ENCODE measurements at regions not wholly inside any gene's neighbourhood (a gene's known extent, or its start where the extent isn't known, plus 50 kb on each side); places are given as distances from the start of the nearest gene placed in this dataset.

DNA sequence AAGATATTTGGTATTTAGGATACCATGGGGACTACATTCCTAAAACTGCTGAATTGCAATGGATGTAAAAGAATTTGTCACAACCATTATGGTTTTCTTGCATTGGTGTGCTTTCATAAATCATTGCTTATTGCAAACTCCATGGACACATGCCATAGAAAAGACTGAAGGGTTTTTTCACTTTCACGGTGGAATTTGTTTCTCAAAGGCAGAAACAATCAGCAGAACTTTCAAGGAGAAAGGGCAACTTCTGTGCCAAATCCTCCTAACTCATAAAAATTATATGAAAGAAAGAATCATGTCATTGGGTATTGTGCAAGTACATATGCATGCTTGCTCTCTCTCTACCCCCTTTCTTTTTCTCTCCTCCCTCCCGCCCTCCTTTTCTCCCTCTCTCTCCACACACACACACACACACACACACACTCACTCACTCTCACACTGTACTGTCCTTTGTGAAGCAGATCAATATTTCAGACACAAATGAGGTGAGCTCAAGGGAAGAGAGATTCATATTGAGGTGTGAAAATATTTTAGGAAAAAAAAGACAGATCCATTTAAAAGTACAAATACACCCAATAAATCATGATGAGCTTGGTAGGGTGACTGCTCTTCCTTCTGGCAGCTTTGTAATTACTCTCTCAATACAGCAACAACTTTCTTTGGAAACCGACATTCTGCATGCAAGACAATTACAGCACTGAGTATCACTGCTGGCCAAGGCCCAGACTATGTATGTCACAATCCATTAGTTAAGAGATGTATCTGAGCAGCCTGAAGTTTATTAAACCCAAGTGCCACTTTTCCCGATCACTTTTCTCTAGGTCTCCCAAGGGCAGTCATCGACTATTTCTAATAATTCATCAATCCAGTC is 492.6 kb downstream of the TUSC7 start:
- DNase-seq: no peak

- DNase-seq: no peak
These were observed 507.8 kb downstream of the TUSC7 start for GRCh38 chr3:117217355-117217754.

DNA sequence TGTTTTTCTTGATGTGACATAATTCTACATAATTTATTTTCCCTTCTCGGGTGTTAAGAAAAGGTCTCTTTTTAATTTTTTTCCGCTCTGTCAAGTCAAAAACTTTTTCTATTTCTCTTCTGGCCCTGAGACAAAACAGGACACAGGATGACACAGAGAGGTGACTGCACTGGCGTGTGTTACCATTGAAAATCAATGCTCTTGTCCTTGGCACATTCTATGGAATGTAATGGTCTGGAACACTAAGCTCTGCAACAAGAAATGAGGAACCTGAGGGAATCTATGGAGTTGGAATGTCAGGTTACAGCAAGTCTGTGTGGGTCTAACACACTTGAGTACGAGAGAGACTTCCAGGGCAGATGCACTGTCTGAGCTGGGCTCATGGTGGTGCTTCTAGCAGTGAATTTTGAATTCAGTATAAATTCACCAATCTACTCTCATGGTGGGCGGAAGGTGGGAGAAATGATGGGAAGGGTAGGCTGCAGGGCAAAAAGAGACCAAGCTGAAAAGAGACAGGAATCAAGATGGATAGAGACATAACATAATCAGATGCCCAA is 508.3 kb downstream of the TUSC7 start:
- peak; percentile 27 for DNase-seq

DNA sequence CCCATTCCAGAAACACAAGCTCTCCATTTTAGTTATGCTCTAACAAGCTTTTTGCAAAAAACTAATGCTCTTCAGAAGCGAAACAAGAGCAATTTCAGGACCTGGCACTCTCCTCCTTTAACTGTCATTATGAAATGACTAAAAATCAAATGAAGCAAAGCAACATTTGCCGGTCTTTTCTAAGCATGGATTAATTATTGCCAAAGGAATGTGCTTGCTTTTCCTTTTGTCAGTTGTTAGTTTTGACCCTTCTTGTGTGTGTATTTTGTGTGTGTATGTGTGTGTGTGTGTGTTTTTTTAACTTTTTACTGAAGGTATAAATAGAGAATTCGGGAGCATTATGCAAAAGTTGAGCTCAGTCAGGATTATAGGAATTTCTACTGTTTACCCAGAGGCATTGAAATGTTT is 509.1 kb downstream of the TUSC7 start:
- no peak for DNase-seq

GRCh38 chr3:117219296-117219695 is 509.7 kb downstream of the TUSC7 start:
- DNase-seq: no peak

DNA sequence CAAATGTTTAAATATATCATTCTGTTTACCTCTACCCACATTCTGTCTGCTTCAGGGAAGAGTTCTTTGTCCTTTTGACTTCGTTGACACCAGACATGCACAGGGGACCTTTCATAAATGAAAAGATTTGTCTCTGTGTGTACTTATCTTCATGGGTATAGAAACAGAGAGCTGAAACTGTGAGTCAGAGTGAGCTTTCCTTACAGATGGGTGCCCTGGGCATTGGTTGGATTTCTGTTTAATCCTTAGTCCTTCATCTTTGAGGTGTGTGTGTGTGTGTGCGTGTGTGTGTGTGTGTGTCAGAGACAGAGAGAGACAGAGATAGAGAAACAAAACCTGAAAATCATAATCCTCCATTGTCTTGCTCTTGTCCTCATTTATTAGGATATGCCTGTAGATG is 517.4 kb downstream of the TUSC7 start:
- no peak for DNase-seq

DNA sequence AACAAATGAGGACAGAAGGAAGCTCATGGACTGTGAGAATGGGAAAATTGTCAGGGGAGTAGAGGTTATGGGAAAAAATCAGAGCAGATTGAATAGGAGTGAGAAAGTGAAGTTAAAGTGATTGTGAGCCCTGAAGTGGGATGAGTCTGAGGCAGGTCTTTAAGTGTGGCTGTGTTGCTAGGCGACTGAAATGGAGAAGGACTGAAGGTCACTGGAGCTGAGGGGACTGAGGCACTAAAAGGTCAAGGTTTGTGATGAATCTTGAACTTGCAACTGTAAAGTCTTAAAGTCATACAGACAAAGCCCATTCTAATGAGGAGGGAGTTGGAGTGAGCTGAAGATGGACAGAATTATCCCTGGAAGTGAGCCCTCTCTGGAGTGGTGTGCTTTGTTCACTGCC is 518.9 kb downstream of the TUSC7 start:
- no peak for DNase-seq

DNA sequence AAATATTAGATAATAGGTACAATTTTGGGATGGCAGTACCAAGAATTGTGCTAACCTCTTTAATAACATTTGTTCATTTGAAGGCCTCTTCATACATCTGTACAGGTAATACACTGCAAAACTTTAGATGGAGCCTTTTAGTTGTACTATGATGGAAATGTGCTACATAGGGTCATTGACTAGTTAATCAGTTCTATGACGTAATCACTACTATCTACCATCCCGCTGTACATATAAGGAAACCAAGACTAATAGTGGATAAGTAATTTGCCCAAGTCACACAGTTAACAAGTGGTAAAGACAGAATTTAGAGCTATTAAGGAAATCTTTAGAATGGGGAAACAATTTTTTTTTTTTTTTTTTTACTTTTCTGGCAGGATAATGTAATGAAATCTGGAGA is 521.3 kb downstream of the TUSC7 start:
- no peak for DNase-seq

GRCh38 chr3:117234331-117234730 is 524.8 kb downstream of the TUSC7 start:
- peak; percentile 82 for DNase-seq

DNA sequence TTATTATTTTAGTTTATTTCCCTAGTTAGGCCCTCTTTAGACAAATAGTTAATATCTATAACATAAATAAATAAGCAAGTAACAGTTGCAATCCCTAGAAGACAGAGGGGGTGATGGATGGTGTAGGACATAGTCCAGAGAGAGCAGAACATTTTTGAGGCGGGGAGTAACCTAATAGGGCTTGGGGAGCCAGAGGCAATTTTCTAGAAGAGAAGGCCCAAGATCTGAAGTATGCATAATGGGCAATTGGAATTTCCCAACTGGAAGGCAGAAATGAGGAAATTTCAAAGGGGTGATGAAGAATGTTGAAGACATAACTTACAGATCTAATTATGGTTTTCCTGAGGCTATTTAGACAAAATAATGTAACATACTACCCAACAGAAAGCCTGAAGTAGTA is 525.7 kb downstream of the TUSC7 start:
- DNase-seq: no peak

DNA sequence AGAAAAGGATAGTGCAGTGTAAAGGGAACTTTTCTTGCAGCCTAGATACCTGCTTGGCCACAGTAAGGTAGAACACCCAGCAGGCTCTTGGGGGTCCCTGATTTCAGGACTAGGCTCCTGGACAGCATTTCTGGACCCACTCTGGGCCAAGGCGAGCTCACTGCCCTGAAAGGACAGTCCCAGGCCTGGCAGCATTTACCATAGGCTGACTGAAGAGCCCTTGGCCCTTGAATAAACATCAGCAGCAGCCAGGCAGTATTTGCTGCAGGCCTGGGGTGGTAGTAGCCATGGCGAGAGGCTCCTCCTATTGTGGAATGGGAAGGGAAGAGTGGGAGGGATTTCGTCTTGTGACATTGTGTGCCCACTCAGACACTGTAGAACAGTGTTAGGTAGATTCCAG is 529.2 kb downstream of the TUSC7 start:
- DNase-seq: no peak

GRCh38 chr3:117243657-117244056 is 534.1 kb downstream of the TUSC7 start:
- DNase-seq: no peak

GRCh38 chr3:117246771-117247555 is 537.4 kb downstream of the TUSC7 start:
- no peak for DNase-seq

DNA sequence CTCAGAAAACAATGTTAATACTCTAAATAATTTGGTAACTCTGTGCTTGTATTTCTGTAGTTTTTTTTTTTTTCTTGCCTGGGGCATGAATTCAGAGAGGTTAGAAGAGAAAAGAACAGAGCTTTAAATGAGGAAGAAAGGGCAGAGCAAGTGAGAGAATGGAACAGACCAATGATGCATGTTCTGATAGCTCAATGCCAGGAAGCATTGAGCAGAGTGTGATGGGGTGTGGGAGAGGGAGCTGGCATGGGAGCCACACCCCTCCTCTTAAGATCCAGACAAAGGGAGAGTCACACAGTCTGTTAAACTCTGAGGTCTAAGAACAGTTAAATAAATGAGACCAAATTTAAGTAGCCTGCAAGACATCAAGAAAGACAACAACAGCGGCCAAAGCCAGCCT is 538.6 kb downstream of the TUSC7 start:
- DNase-seq: no peak

DNA sequence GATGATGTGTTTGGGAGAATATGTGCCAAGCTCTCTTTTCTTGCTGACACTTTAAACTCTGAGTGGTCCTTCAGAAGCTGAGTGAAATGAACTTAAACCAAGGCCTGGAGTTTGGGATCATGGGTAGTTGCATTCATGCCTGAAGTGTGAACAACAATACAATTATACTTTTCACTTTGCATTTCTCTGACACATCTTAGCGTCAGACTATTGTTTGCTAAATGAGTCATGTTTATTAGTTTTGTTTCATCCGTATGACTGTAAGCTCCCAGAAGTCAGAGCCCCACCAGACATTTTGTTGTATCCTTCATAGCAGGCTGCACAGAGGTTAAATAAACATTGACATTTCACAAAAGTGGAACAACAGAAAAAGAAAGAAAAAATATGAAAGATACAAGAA is 542.6 kb downstream of the TUSC7 start:
- no peak for DNase-seq

- no peak for DNase-seq
These were observed 543.1 kb downstream of the TUSC7 start for GRCh38 chr3:117252651-117253050.

DNA sequence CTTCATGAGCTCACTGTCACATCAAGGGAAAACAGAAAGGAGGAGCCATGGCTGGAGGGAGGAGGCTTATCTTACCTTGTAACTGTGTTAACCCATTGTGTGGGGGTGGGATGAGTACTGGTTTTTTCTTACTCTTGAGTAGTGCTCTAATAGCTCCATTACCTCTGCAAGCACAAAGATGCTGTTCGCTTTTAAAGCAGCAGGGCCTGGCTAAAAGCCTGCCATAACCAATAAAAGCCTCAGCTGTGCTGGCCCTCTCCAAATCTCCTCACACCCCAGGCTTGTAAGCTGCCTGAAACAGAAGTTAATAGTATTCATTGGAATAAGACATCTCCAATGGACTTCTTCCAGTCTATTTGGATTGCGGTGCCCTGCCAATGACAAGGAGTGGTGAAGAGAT is 544.1 kb downstream of the TUSC7 start:
- peak; percentile 53 for DNase-seq

DNA sequence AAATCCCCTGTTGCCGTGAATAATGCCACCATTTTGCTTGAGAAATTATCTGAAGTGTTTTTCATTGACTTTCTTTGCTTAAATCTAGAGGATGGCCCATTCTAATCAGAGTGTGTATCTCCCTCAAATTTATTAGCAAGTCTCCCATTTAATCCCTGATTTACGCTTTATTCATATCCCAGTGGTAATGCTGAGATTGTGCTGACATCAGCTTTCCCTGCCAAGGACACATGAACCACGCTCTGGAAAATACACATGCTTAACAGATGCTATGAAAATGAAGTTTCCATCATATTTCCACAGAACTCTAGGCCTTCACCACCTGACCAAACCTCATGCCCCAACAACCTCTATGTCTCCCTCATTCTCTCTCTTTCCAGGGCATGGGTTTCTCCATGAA is 545.4 kb downstream of the TUSC7 start:
- DNase-seq: no peak

DNA sequence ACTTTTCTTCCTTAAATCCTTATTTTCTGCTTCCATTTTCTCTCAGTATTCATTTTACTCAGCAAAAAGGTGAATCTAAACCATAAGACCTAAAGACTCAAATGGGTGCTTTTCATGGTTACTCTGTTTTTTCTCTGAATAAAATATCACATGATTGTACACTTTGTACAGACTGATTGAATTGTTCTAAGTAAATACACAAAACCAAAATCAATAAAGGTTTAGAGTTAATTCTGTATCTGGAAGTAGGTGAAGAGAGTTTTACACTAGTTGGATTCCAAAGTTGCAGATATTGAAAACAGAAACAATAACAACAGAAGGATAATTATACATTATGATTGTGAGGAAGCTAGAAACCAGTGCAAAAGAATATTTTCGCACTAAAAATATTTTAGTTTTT is 546.2 kb downstream of the TUSC7 start:
- DNase-seq: no peak

DNA sequence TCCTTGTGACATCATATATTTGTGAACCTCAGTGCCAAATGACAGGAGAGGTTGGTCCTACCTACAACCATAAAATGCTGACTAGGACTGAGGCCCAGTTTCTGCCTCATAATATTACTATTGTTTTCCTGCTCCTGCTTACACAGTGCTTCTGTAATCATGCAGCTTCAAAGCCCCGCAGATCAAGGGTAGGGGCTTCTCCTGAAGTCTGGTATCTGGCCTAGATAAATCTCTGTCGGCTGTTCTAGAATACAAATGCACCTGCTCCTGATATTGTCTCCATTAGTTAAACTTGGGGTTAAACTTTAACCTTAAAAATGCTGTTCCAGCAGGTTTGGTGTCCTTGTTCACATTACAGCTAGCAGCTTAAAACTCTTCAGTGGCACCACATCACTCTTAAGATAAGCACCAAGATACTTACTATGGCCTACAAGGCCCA is 552.4 kb downstream of the TUSC7 start:
- DNase-seq: no peak

DNA sequence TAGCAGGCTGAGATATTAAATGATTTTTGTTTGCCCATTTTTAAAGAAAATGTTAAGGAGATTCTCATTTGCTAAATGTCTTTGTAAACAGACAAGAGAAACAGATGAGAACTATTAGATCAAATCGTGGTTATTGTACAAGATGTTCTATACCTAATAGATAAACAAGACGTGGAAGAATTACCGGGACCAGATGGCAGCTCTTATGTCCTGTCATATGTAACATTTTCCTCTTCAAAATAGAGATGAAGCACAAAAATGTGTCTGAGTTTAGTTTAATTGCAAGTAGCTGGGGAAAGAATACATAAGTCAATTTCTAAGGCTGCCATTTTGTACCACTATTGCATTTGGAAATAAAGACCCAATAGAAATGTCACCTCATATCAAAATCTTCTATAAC is 553.7 kb downstream of the TUSC7 start:
- DNase-seq: no peak

DNA sequence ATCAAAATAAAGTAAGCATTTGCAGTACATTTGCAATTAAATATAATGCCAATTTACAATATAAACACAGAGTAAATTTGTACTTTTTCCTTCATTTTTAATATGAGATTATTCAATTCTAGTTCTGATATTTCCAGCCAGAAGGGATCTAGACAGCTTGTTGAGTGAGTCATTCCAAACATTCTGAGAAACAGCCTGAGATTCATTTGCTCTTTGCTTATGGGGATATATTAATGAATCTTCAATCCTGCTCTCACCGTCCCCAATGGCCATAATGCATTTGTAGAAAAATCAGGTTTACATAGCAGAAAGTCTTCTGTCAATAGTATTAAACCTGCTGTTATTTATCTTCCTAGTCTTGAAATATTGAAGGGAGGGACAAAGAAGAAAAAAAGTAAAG is 554.2 kb downstream of the TUSC7 start:
- DNase-seq: no peak

DNA sequence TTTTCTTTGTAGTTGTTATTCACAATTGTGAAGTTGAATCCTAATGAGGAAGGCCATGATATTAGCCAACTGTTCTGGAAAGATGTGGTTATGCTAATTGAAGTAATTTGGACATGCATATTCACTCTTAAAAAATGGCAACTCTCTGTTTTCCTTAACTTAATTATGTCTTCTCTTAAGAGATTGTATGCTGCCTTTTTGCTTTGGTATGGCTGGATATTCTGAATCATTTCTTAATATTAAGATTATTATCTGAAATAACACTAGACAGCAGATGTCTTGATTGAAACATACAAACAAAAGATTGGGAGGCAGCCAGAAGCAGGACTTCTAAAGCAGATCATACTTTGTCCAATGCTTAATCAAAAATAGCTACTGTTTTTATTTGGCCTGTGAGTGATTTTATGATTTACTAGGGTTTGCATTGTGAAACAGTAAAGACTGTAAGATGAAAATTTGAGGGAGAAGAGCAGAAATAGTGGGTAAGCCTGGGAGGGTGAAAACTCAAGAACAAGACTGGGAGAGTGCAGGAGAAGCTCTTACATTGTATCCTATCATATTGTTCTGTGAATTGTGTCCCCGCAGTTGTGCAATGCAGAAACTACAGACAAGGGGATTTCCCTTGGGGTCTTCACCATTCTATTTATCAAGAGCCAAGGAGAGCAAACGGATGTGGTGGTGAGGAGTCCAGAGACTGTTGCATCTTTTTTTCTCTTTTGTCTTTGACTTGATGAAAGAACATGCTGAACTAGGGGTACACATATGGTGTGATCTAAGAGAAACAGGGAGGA is 554.8 kb downstream of the TUSC7 start:
- no peak for DNase-seq
